ENCODE measurements at regions not wholly inside any gene's neighbourhood (a gene's known extent, or its start where the extent isn't known, plus 50 kb on each side); places are given as distances from the start of the nearest gene placed in this dataset.

DNA sequence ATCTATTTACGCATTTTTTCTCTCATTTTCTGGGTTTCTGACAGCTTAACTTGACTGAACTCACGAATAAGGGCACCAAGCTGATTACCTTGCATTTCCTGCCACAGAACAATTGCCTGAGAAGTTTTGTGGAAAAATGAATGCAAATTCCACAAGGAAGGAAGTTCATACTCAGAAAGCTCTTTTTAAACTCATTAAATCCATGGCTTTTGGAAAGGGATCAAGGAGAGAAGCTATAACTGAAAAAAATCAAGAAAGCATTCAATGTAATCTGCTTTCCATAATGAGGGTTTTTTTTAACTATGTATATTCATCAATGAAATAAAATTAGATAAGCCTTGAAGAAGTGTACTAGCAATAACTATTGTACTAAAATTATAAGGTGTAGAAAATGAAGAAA lies 252.5 kb downstream of the GPM6A start (continued):
- TF ChIP-seq USF2 (CRISPR knock-in tag; IDR thresholded peaks at IDR 0.05) (no peak), ZNF416 (CRISPR knock-in tag; IDR thresholded peaks at IDR 0.05) (no peak)

DNA sequence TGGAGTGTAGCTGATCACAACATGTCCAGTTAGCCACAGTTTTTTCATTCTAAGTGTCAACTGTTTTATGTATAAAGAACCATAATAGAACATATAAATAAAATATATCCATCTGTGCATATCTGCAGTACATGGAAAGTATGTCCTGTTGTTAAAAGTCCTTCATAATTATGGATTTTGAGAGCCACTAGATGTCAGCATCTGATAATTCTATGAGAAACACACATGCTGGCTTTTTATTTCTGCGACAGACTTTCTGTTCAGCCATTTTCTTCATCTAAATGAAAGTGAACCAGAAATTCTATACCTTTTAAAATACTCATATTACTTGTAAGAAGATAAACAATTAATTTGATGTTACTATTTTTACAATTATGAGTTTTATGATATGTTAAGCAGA lies 251.5 kb downstream of the GPM6A start:
- Mint-ChIP-seq H3K4me1 (peaks cover 21% of the 10 kb centered on the region), H3K36me3 (no peaks in the 10 kb centered on the region), H3K4me3 (no peak overlapping the region), H3K9me3 (no peaks in the 10 kb centered on the region), H3K27ac (no peak overlapping the region), H3K27me3 (ENCODE audit: low read depth) (no peaks in the 10 kb centered on the region)
- TF ChIP-seq ZBTB43 (CRISPR knock-in tag; IDR thresholded peaks at IDR 0.05), result no peak
- TF ChIP-seq HMGXB4 (CRISPR knock-in tag; IDR thresholded peaks at IDR 0.05), result no peak
- TF ChIP-seq, protein P1, sequence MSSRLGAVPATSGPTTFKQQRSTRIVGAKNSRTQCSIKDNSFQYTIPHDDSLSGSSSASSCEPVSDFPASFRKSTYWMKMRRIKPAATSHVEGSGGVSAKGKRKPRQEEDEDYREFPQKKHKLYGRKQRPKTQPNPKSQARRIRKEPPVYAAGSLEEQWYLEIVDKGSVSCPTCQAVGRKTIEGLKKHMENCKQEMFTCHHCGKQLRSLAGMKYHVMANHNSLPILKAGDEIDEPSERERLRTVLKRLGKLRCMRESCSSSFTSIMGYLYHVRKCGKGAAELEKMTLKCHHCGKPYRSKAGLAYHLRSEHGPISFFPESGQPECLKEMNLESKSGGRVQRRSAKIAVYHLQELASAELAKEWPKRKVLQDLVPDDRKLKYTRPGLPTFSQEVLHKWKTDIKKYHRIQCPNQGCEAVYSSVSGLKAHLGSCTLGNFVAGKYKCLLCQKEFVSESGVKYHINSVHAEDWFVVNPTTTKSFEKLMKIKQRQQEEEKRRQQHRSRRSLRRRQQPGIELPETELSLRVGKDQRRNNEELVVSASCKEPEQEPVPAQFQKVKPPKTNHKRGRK (CRISPR knock-in tag; IDR thresholded peaks at IDR 0.05; ENCODE audit: borderline replicate concordance), result 0 out of 2 replicates have a peak, but pooled peaks have one; percentile 34
- TF ChIP-seq, protein P2, sequence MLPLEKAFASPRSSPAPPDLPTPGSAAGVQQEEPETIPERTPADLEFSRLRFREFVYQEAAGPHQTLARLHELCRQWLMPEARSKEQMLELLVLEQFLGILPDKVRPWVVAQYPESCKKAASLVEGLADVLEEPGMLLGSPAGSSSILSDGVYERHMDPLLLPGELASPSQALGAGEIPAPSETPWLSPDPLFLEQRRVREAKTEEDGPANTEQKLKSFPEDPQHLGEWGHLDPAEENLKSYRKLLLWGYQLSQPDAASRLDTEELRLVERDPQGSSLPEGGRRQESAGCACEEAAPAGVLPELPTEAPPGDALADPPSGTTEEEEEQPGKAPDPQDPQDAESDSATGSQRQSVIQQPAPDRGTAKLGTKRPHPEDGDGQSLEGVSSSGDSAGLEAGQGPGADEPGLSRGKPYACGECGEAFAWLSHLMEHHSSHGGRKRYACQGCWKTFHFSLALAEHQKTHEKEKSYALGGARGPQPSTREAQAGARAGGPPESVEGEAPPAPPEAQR (CRISPR knock-in tag; IDR thresholded peaks at IDR 0.05), result no peak
- TF ChIP-seq CDX4 (CRISPR knock-in tag; IDR thresholded peaks at IDR 0.05; ENCODE audit: borderline replicate concordance), result no peak
- TF ChIP-seq, protein P3, sequence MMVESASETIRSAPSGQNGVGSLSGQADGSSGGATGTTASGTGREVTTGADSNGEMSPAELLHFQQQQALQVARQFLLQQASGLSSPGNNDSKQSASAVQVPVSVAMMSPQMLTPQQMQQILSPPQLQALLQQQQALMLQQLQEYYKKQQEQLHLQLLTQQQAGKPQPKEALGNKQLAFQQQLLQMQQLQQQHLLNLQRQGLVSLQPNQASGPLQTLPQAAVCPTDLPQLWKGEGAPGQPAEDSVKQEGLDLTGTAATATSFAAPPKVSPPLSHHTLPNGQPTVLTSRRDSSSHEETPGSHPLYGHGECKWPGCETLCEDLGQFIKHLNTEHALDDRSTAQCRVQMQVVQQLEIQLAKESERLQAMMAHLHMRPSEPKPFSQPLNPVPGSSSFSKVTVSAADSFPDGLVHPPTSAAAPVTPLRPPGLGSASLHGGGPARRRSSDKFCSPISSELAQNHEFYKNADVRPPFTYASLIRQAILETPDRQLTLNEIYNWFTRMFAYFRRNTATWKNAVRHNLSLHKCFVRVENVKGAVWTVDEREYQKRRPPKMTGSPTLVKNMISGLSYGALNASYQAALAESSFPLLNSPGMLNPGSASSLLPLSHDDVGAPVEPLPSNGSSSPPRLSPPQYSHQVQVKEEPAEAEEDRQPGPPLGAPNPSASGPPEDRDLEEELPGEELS (CRISPR knock-in tag; IDR thresholded peaks at IDR 0.05), result no peak
- CTCF ChIA-PET, result no interaction called here
- DNase-seq (ENCODE audit: low spot score), result no peak
- no peak for ATAC-seq
- POLR2A ChIA-PET, result no interaction called here

GRCh38 chr4:175561696-175562095 lies 250.4 kb downstream of the GPM6A start:
- no peak for TF ChIP-seq EMX1 (CRISPR knock-in tag; IDR thresholded peaks at IDR 0.05)
- no peak for TF ChIP-seq HMGXB4 (CRISPR knock-in tag; IDR thresholded peaks at IDR 0.05)
- no peak for TF ChIP-seq ATF6 (CRISPR knock-in tag; IDR thresholded peaks at IDR 0.05)
- no peak for TF ChIP-seq ZNF219 (CRISPR knock-in tag; IDR thresholded peaks at IDR 0.05; ENCODE audit: borderline replicate concordance)
- no peak for TF ChIP-seq ZNF121 (CRISPR knock-in tag; IDR thresholded peaks at IDR 0.05)
- TF ChIP-seq PREB (CRISPR knock-in tag; IDR thresholded peaks at IDR 0.05; ENCODE audit: borderline replicate concordance), result no peak
- TF ChIP-seq, protein P4, sequence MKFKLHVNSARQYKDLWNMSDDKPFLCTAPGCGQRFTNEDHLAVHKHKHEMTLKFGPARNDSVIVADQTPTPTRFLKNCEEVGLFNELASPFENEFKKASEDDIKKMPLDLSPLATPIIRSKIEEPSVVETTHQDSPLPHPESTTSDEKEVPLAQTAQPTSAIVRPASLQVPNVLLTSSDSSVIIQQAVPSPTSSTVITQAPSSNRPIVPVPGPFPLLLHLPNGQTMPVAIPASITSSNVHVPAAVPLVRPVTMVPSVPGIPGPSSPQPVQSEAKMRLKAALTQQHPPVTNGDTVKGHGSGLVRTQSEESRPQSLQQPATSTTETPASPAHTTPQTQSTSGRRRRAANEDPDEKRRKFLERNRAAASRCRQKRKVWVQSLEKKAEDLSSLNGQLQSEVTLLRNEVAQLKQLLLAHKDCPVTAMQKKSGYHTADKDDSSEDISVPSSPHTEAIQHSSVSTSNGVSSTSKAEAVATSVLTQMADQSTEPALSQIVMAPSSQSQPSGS (CRISPR knock-in tag; IDR thresholded peaks at IDR 0.05; ENCODE audit: borderline replicate concordance, low read depth), result no peak
- POLR2A ChIA-PET, result no interaction called here
- ATAC-seq, result no peak

More at GRCh38 chr4:175561696-175562095, 250.4 kb downstream of the GPM6A start:
- peaks cover 21% of the 10 kb centered on the region for H3K4me1 Mint-ChIP-seq
- no peaks in the 10 kb centered on the region for H3K36me3 Mint-ChIP-seq
- H3K27ac Mint-ChIP-seq, result no peak overlapping the region
- no peak overlapping the region for H3K4me3 Mint-ChIP-seq
- no peaks in the 10 kb centered on the region for H3K27me3 Mint-ChIP-seq (ENCODE audit: low read depth)
- no peaks in the 10 kb centered on the region for H3K9me3 Mint-ChIP-seq
- DNase-seq (ENCODE audit: low spot score), result no peak
- CTCF ChIA-PET, result no interaction called here

Data from WTC11 (cell line).